HEK293T (cell line): ENCODE measurements at regions not wholly inside any gene's neighbourhood (a gene's known extent, or its start where the extent isn't known, plus 50 kb on each side); places are given as distances from the start of the nearest gene placed in this dataset.

ENCODE experiments used
- CTCF ChIA-PET: fragments of 350-600 bp; formaldehyde crosslinking; extraction: SDS; loops from one replicate; lab custom pipeline; 2021; ENCODE audit warnings: antibody characterized with exemption, inconsistent platforms; lab: Yijun Ruan, JAX
- POLR2A ChIA-PET: fragments of 350-600 bp; formaldehyde crosslinking; extraction: SDS; loops from one replicate; lab custom pipeline; 2020; ENCODE audit warnings: antibody characterized with exemption, inconsistent platforms; lab: Yijun Ruan, JAX
- DNase-seq: peaks from one replicate; pipeline ENCODE4 v3.0.0; 2012; ENCODE audit warnings: mixed read lengths; ENCODE audit errors: extremely low spot score
- ARNT ChIP-seq: fragments of 450-650 bp; IDR thresholded peaks from 2 replicates; pipeline ENCODE4 v1.6.1; 2017; ENCODE audit warnings: mild to moderate bottlenecking
- BHLHE40 ChIP-seq: fragments of 450-650 bp; IDR thresholded peaks from 2 replicates; pipeline ENCODE4 v1.6.1; 2016; ENCODE audit warnings: mild to moderate bottlenecking, moderate library complexity, borderline replicate concordance
- CTBP1 ChIP-seq: fragments of 450-650 bp; IDR thresholded peaks from 2 replicates; pipeline ENCODE4 v1.6.1; 2016; ENCODE audit warnings: borderline replicate concordance
- ELF4 ChIP-seq: fragments of 450-650 bp; IDR thresholded peaks from 2 replicates; pipeline ENCODE4 v1.6.1; 2017; ENCODE audit warnings: antibody characterized with exemption
- FOXA1 ChIP-seq: fragments of 450-650 bp; IDR thresholded peaks from 2 replicates; pipeline ENCODE4 v1.6.1; 2016; ENCODE audit warnings: mild to moderate bottlenecking
- FOXK2 ChIP-seq: fragments of 450-650 bp; IDR thresholded peaks from 2 replicates; pipeline ENCODE4 v1.6.1; 2016; ENCODE audit warnings: mild to moderate bottlenecking
- FOXM1 ChIP-seq: fragments of 450-650 bp; IDR thresholded peaks from 2 replicates; pipeline ENCODE4 v1.6.1; 2017; ENCODE audit warnings: mild to moderate bottlenecking, borderline replicate concordance
- HDGF ChIP-seq: fragments of 450-650 bp; IDR thresholded peaks from 2 replicates; pipeline ENCODE4 v1.6.1; 2017; ENCODE audit warnings: antibody characterized with exemption, borderline replicate concordance
- L3MBTL2 ChIP-seq: fragments of 450-650 bp; conservative IDR thresholded peaks from 2 replicates; pipeline ENCODE4 v1.6.1; 2016; ENCODE audit warnings: mild to moderate bottlenecking
- LEF1 ChIP-seq: fragments of 450-650 bp; IDR thresholded peaks from 2 replicates; pipeline ENCODE4 v1.6.1; 2017; ENCODE audit warnings: mild to moderate bottlenecking, borderline replicate concordance
- NFRKB ChIP-seq: fragments of 450-650 bp; IDR thresholded peaks from 2 replicates; pipeline ENCODE4 v1.6.1; 2016; ENCODE audit warnings: mild to moderate bottlenecking, moderate library complexity
- SP1 ChIP-seq: fragments of 450-650 bp; IDR thresholded peaks from 2 replicates; pipeline ENCODE4 v1.6.1; 2017
- SUZ12 ChIP-seq: fragments of 450-650 bp; IDR thresholded peaks from 2 replicates; pipeline ENCODE4 v1.6.1; 2016; ENCODE audit warnings: mild to moderate bottlenecking
- TARDBP ChIP-seq: fragments of 450-650 bp; IDR thresholded peaks from 2 replicates; pipeline ENCODE4 v1.6.1; 2016
- ZNF384 ChIP-seq: fragments of 450-650 bp; IDR thresholded peaks from 2 replicates; pipeline ENCODE4 v1.6.1; 2016
- TF ChIP-seq, protein P1 (sequence below): fragments of 450-650 bp; IDR thresholded peaks from 2 replicates; pipeline ENCODE4 v1.6.1; 2016

DNA sequence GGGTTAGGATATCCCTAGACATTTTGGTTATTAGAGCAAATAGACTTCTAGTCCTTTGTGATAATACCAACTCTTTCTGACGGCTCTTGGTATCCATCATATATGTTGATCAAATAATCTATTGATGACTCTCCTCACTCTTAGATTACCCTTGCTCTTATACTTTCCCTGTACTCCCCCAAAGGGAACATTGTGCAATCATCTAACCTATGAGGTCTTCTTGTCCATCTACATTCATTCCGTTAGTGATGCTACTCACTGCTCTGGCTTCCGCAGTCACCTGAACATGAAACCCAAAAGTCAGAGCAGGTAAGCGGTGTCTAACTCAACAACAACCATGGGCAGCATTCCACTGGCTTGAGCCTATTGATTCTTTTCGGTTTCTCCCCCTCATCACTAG lies 223.7 kb upstream of the SALL1 start:
- ChIA-PET POLR2A (no interaction called here), CTCF (no interaction called here)
- TF ChIP-seq NFRKB: no peak
- no peak for DNase-seq

DNA sequence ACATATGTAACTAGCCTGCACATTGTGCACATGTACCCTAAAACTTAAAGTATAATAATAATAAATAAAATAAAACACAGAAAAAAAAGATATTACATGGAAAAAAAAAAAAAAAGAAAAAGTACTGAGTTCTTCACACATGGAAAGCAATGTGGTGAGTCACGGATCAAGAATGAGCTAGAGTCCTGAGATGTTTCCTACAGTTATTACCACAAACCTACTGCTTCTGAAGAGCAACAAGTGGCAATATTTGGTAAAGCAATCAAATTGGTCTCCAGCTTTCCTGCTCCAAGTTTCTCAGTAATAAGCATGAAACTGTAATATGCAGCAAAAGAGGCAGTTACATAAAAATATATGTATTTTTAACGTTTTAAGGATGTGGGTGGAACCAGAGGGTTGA lies 223.3 kb upstream of the SALL1 start:
- POLR2A ChIA-PET: no interaction called here
- TF ChIP-seq ELF4 (no peak), FOXA1 (no peak), SUZ12 (no peak), CTBP1 (no peak)
- CTCF ChIA-PET: no interaction called here
- no peak for DNase-seq

DNA sequence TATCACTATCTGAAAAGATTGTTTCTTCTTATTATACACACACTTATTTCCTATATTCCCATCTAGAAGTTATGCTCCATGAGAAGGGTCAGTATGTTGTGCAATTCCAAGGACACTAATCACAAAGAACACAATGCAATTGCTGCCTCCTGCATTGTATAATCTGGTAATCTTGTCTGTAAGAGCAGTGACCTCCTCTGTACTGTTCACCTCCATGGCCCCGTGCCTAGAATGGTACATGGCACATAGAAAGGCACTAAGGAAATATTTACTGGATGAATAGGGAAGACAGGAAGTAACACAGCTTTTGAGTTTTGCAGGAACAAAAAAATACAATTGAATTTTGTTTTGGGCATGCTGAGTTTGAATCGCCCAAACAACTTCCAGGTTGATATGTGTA lies 214.6 kb upstream of the SALL1 start:
- DNase-seq: no peak
- TF ChIP-seq SP1: no peak
- TF ChIP-seq FOXM1: no peak
- TF ChIP-seq FOXK2: no peak
- no peak for TF ChIP-seq ZNF384
- TF ChIP-seq L3MBTL2: no peak
- no peak for TF ChIP-seq FOXA1
- no peak for TF ChIP-seq SUZ12
- no peak for TF ChIP-seq LEF1
- no peak for TF ChIP-seq CTBP1
- no peak for TF ChIP-seq HDGF
- POLR2A ChIA-PET: no interaction called here
- CTCF ChIA-PET: no interaction called here

DNA sequence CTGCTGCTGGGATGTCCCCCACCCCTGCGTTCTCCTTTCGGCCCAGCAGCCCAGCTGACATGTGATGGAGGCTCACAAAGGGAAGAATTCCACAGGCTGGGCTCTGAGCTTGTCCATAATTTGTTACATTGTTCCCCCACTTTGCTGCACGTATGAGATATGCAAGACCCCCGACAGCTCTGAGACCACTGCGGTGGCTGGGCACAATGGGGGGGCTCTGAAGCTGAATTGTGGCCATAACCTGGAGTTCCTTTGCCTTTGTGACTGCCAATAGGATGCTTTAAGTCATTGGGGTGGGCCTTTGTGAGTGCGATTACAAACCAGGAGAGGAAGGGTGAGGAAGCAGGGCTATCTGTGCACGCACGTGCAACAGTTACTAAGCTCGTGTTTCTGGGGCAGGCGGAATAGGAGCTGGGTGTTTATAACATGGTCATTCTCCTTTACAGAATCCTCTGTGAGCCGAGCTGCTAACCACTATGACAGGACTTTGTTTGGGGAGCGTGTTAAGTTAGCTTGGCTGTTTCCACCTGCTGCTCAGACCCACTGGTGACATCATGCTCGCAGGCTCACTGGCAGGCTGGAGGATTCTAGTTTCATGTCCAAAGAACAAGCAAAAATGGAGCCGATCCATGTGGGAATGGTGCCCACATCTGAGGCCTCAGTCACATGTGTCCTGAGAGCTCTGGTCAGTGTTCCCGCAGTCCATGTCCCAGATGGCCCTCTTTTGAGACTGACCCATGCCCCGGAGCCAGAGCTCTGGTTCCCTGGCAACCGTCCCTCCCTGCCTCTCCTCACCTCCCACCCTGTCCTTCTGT lies 208.3 kb upstream of the SALL1 start:
- POLR2A ChIA-PET: no interaction called here
- no peak for TF ChIP-seq BHLHE40
- no peak for TF ChIP-seq ARNT
- no peak for TF ChIP-seq FOXM1
- CTCF ChIA-PET: no interaction called here
- no peak for DNase-seq

DNA sequence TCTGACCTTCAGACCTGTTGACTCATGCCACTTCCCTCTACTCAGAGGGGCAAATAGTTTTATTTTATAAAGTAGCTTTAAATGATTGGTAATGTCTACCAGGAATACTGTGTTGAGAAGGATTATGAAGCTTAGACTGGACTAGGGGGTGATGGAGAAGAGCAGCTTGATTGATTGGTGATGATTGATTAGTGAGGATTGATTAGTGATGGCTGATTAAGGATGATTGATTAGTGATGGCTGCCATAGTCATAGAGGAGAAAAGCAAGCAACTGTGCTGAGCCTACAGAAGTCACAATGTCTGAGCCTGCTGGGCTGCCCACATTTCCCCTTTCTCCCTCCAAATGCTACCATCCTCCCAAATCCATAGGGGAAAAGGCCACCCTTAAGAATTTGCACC lies 206.8 kb upstream of the SALL1 start:
- ChIA-PET POLR2A (no interaction called here), CTCF (no interaction called here)
- no peak for TF ChIP-seq SP1
- no peak for TF ChIP-seq FOXM1
- TF ChIP-seq, protein P1, sequence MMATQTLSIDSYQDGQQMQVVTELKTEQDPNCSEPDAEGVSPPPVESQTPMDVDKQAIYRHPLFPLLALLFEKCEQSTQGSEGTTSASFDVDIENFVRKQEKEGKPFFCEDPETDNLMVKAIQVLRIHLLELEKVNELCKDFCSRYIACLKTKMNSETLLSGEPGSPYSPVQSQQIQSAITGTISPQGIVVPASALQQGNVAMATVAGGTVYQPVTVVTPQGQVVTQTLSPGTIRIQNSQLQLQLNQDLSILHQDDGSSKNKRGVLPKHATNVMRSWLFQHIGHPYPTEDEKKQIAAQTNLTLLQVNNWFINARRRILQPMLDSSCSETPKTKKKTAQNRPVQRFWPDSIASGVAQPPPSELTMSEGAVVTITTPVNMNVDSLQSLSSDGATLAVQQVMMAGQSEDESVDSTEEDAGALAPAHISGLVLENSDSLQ: 0 out of 2 replicates have a peak, but pooled peaks have one; percentile 19
- DNase-seq: no peak

DNA sequence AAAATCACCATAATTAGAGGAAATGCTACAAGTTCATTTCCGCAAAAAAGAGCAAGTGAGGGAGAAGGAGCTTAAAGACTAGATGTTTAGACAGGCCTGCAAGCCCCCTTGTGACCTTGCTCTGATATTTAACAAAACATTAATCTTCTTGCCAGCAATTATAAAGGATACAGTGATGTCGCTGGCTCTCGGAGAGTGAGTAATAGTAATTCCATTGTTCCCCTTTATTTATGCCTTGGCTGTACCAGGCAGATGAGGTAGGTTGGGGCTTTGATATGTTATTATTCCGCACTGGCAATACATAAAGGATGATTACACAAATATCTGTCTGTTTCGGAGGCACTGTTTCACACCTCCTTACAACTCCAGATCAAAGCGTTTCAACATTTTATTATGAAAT lies 204.8 kb upstream of the SALL1 start:
- TF ChIP-seq SP1 (no peak), ARNT (no peak), FOXK2 (no peak), CTBP1 (no peak), BHLHE40 (no peak), LEF1 (no peak), FOXA1 (no peak), HDGF (no peak), ELF4 (no peak), FOXM1 (no peak), ZNF384 (no peak), TARDBP (no peak), L3MBTL2 (no peak), SUZ12 (no peak), NFRKB (no peak)
- TF ChIP-seq, protein P1: no peak
- POLR2A ChIA-PET: no interaction called here
- no peak for DNase-seq
- CTCF ChIA-PET: no interaction called here

DNA sequence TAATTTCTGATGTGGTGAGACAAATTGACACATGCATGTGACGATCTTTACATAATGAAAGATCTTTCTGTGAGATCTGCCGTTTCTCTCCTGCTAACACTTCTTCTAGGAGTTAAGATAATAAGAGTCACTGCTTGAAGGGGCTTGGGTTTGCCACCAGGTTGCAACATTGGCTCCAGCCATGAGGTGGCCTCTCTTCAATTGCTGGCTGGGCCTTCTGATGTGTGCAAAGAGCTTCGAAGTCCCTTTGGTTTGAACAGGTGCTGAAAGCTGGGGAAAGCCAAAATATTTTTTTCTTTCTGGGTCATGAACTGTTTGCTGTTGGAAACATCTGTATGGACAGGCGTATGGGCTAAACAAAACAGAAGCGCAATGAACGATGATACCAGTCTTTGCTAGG lies 204.1 kb upstream of the SALL1 start:
- no peak for TF ChIP-seq SUZ12
- CTCF ChIA-PET: no interaction called here
- POLR2A ChIA-PET: no interaction called here

DNA sequence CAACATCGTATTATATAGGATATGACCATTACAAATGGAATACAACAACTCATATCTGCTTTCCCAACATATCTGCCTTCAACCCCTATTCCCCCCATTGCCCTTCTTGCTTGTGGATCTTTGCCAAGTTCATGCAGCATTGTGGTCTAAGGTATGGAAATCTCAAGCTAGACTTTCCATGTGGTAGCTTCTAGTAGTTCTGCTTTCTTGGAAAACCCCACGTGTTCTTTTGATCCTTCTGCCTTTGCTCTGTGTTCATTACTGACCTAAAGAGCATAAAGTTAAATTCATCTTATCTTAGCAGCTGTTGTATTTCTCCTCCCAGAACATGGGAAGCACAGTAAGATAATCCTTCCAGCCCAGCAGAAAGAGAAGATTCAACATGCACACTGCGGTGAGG lies 202.0 kb upstream of the SALL1 start:
- CTCF ChIA-PET: no interaction called here
- no peak for DNase-seq
- POLR2A ChIA-PET: no interaction called here
- TF ChIP-seq NFRKB (no peak), FOXA1 (no peak), SP1 (no peak), ELF4 (no peak), CTBP1 (no peak), L3MBTL2 (no peak), BHLHE40 (no peak), ARNT (no peak), ZNF384 (no peak), FOXK2 (no peak), SUZ12 (no peak), TARDBP (no peak), LEF1 (no peak), FOXM1 (no peak)
- TF ChIP-seq, protein P1: no peak

More for the DNA sequence above, 204.1 kb upstream of the SALL1 start:
- no peak for DNase-seq
